LNCAP (cell line): ENCODE measurements at regions not wholly inside any gene's neighbourhood (a gene's known extent, or its start where the extent isn't known, plus 50 kb on each side); places are given as distances from the start of the nearest gene placed in this dataset.

Experiments used
- CTCF ChIP-seq: fragments of 450-650 bp; IDR thresholded peaks from 2 replicates; pipeline ENCODE4 v1.5.1; 2017; ENCODE audit warnings: mild to moderate bottlenecking

GRCh38 chr17:77432034-77432661, 291.4 kb downstream of the SEC14L1 start:
- no peak for TF ChIP-seq CTCF

- no peak for TF ChIP-seq CTCF
Observed at GRCh38 chr17:77432742-77433141, 292.0 kb downstream of the SEC14L1 start.

- no peak for TF ChIP-seq CTCF
Observed at GRCh38 chr17:77433385-77434135, 292.8 kb downstream of the SEC14L1 start.

GRCh38 chr17:77434136-77435114, 293.7 kb downstream of the SEC14L1 start:
- TF ChIP-seq CTCF, result no peak

- TF ChIP-seq CTCF, result no peak
Observed at GRCh38 chr17:77435272-77436057, 294.7 kb downstream of the SEC14L1 start.

GRCh38 chr17:77436058-77436442, 295.3 kb downstream of the SEC14L1 start:
- no peak for TF ChIP-seq CTCF

- no peak for TF ChIP-seq CTCF
Observed at GRCh38 chr17:77436481-77436880, 295.7 kb downstream of the SEC14L1 start.
